ENCODE measurements at regions not wholly inside any gene's neighbourhood (a gene's known extent, or its start where the extent isn't known, plus 50 kb on each side); places are given as distances from the start of the nearest gene placed in this dataset.

DNA sequence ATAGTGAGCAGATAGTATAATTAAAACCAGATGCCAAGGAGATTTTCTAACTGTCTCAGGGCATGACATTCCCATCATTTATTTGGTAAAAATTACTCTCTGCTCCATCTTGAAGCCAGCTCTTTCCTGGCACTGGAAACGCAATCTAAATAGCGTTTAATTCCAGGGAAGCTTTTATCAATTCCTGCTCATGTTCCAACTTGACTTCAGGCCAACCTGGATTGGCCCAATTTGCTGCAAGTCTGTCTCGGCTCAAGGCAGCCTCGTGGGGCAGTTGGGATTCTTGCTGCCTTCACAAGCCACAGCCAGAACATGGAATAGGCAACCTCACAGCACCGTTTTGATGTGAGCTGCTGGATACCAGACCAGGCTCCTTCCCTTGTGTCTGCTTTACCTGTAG, 1255.9 kb downstream of the TBC1D22A start:
- TF ChIP-seq, protein P1, sequence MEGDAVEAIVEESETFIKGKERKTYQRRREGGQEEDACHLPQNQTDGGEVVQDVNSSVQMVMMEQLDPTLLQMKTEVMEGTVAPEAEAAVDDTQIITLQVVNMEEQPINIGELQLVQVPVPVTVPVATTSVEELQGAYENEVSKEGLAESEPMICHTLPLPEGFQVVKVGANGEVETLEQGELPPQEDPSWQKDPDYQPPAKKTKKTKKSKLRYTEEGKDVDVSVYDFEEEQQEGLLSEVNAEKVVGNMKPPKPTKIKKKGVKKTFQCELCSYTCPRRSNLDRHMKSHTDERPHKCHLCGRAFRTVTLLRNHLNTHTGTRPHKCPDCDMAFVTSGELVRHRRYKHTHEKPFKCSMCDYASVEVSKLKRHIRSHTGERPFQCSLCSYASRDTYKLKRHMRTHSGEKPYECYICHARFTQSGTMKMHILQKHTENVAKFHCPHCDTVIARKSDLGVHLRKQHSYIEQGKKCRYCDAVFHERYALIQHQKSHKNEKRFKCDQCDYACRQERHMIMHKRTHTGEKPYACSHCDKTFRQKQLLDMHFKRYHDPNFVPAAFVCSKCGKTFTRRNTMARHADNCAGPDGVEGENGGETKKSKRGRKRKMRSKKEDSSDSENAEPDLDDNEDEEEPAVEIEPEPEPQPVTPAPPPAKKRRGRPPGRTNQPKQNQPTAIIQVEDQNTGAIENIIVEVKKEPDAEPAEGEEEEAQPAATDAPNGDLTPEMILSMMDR (IDR thresholded peaks at IDR 0.05): no peak
- TF ChIP-seq ZFX (IDR thresholded peaks at IDR 0.05; ENCODE audit: borderline replicate concordance): no peak
- H3K27ac ChIP-seq: no peak overlapping the region

DNA sequence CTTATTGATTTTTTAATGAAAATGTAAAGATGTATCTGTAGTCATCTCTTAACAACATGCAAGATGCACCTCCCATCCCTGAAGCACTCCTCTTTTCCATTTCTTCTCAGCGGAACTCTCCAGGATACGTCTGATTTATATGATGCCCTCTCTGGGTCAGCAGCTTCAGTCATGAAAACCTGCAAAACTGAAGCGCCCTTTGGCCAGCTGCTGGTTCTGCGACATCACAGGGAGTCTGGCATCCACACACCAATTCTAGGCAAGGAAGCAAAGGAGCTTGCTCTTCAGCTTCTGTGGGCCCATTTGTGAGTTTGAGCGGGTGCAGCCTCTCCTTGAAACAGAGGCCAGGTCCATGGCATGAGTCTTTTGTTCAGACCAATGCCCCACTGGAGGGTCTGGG, 1253.3 kb downstream of the TBC1D22A start:
- no peak overlapping the region for H3K27ac ChIP-seq
- TF ChIP-seq ZFX (IDR thresholded peaks at IDR 0.05; ENCODE audit: borderline replicate concordance): no peak
- TF ChIP-seq, protein P1 (IDR thresholded peaks at IDR 0.05): no peak

DNA sequence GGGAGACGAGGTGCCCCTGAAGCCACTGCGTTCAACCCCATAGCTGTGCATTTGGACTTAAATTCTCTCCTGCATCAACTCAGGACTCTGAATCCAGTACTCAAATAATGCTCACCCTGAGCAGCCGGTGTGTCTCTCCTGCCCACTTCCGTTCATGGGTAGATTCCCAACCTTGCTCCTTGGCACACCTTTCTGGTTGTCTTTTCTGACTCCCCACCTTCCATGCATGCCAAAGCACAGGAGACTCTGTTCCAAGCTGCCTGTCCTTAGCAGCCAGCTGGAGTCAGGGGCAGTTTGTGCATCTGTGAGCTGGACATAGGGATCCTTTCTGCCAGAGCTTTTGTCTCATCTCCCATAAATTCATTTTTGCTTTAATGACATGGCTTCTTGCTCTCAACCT, 1242.5 kb downstream of the TBC1D22A start:
- TF ChIP-seq, protein P1 (IDR thresholded peaks at IDR 0.05): no peak
- TF ChIP-seq ZFX (IDR thresholded peaks at IDR 0.05; ENCODE audit: borderline replicate concordance): no peak
- H3K27ac ChIP-seq: no peak overlapping the region

DNA sequence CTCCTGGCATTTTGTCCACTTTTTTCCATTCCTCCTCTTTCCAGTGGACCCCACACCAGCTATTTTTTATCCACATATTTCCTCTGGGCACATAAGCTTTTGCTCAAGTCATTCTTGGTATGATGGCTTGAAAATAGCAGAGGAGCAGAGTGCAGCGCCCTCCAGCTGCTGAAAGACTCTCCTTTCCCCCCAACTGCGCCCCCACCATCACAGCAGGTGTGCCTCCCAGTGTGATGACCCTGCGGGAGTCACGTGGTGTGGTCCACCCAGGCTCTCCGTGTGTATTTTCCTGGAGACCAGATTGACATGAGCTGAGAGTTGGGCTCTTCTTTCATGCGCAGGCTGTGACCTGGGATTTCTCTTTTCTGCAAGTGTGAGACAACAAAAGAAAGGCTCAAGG, 1241.6 kb downstream of the TBC1D22A start:
- H3K27ac ChIP-seq: no peak overlapping the region
- no peak for TF ChIP-seq ZFX (IDR thresholded peaks at IDR 0.05; ENCODE audit: borderline replicate concordance)
- TF ChIP-seq, protein P1 (IDR thresholded peaks at IDR 0.05): no peak

DNA sequence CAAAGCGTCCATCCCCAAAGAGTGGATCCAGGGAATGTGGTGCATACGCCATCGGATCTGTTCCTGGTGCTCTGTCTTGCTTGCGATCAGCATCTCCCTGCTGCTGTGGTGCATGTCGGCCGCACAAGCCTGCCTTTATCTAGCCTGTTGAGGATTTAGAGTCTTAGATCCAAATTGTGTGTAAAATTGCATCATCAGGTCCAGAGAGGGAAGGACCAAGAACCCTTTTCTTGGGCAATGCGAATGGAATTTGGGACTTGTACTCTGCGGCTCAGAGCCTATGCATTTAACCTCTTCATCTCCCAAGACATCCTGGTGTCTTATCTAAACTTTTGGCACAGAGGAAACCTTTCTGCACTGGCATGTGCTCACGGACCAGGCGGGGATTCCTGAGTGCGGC, 1238.7 kb downstream of the TBC1D22A start:
- no peak overlapping the region for H3K27ac ChIP-seq
- TF ChIP-seq, protein P1 (IDR thresholded peaks at IDR 0.05): no peak
- TF ChIP-seq ZFX (IDR thresholded peaks at IDR 0.05; ENCODE audit: borderline replicate concordance): no peak

DNA sequence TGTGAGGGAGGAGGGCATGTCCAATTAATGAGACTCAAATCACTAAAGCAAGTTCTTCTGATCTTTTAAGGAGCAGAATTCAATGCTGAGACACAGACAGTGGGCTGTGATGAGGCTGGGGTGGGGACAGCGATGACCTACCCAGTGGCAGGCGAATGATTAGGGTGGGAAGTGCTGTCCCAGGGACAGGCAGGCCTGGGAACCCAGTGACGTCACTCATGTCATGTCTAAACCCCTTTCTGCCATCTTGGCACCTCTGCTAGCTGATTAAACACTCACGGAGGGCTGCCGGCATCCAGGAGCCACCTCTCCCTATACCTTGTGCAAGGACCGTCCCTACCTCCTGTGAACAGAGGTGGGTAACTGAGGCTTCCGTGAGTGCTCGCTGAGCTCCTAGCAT, 1235.2 kb downstream of the TBC1D22A start:
- H3K27ac ChIP-seq: no peak overlapping the region
- no peak for TF ChIP-seq ZFX (IDR thresholded peaks at IDR 0.05; ENCODE audit: borderline replicate concordance)
- TF ChIP-seq, protein P1 (IDR thresholded peaks at IDR 0.05): no peak

DNA sequence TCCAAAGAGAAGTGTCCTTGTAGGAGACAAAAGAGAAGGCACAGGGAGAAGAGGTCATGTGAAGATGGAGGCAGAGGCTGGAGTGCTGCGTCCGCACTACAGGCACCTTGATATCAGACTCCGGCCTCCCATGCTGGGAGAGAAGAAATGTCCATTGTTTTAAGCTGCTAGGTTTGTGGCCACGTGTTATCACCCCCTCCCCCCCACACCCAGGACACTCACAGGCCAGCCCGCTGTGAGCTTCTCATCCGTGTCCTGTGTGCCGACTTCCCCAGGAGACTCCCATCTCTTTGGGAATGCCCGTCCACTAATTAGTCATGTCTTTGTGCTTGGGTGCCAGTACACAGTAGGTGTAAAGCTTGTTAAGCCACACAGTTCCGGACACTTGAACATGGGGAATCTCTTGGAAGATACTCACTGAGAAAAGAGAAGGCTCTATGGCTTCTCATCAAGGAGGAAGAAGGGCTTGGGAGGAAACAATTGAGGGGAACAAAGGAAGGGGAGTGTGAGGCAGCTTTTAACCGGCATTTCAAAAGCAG, 1234.7 kb downstream of the TBC1D22A start:
- TF ChIP-seq, protein P1 (IDR thresholded peaks at IDR 0.05): no peak
- TF ChIP-seq ZFX (IDR thresholded peaks at IDR 0.05; ENCODE audit: borderline replicate concordance): no peak
- H3K27ac ChIP-seq: no peak overlapping the region
